ENCODE measurements at regions not wholly inside any gene's neighbourhood (a gene's known extent, or its start where the extent isn't known, plus 50 kb on each side); places are given as distances from the start of the nearest gene placed in this dataset.
"Not testable (repeated sequence)": the region's sequence is repeated elsewhere in the genome, so short reads cannot be mapped to it uniquely, and the experiment has no call there.

DNA sequence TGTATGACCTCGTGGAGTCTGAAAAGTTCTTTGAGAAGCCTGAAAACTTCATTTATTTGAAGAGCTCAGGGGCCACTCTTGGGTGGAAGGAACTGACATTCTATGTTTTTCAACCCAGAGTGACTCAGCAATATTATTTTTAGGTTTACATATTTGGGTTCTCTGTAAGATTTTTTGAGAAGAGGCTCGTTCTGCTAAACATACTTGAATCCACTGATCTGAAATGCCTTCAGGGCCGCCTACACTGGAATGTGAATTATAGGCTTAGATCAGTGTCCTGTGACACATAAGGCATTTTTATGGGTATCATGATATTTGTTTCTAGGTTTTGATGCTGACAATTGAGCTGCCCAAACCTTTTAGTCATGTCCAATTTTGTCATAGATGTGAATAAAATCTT lies 86.2 kb downstream of the PSAT1 start:
- DNase-seq, result no peak

DNA sequence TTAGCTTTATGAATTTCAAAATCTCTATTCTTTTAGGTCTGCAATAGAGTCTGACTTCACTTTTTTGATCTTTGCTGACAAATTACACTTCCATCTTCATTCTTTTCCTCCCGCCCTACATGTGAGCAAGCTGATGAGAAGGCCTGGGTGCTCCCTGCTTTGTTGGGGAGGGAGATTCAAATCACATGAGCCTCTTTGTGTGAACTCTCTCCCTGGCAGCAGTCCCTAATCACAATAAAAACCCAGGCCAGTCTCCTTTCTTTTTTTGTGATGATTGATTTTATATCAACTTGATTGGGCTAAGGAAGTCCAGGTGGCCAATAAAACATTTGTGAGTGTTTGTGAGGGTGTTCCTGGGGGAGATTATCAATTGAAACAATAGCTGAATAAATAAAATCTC lies 89.4 kb downstream of the PSAT1 start:
- DNase-seq, result no peak

DNA sequence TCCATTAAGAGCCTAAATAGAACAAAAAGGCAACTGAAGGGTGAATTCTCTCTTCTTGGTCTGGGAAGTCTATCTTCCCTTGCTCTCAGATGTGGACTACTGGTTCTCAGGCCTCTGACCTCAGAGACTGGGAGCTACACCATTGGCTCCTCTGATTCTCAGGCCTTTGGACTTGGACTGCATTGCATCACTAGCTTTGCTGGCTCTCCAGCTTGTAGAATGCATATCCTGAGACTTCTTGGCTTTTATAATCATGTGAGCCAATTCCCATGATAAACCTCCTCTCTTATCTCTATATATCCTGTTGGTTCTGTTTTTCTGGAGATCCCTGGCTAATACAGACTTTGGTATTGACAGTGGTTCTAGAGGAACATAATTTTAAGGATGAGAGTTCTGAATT lies 89.8 kb downstream of the PSAT1 start:
- no peak for DNase-seq

DNA sequence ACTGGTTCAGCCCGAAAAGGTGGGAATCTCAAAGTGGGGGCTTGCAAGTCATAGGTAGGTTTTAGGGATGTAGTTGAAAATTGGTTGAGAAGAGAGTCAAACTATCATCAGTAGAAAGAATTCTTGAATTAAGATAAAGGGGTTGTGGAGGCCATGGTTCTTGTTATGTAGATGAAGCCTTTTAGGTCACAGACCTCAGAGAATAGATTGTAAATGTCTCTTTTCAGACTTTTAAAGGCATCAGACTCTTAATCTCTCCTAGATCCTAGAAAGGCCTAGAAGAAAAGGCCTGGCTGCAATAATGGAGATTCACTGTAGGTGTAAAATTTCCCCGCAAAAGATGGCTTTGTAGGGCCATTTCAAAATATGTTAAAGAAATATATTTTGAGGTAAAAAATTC lies 96.4 kb downstream of the PSAT1 start:
- no peak for DNase-seq

DNA sequence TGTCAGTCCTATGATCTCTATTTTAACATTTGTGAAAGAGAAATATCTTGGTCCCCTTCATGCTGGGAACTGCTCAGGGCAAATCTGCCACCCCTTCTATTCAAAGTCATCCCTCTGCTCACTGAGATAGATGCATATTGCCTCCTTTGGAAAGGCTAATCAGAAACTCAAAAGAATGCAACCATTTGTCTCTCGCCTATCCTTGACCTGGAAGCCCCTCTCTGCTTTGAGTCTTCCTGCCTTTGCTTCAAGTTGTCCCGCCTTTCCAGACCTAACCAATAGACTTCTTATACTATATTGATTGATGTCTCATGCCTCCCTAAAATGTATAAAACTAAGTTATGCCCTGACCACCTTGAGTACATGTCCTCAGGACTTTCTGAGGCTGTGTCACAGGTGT lies 97.0 kb downstream of the PSAT1 start:
- no peak for DNase-seq

DNA sequence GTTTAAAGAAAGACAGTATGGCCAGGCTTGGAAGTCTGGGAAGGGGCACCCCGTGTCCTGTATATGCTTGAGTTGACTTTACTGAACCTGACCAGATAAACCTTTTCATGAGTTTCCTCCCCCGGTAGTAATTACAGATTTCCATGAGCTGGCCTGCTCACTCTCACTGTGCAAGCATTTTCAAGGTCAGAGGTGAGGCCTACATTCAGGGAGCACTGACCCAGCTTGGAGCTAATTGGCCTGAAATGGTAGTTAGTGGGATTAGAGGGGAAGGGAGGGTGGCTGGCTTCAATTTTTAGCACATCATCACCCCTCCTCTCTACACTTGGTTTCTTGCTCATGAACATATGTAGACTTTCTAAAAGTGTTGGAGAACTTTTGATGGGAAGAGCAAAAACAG lies 99.2 kb downstream of the PSAT1 start:
- DNase-seq, result no peak

DNA sequence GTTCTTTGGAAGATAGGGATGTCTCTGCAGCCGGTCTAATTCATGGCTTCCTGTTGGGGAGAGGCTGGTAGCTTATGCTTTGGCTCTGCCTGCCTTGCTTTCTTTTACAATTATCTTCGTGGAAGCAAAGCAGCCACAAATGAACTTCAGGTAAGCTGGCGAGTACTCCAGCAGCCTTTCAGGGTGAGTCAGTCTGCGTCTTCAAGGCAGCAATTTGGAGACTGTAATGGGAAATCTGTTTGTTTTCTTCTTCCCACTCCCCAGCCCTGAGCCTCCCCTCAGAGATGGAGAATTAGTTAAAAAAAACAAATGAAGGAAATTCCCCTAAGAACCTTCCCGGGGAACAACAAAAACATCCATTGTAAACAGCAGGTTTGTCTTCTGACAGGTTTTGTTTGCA lies 100.1 kb downstream of the PSAT1 start:
- DNase-seq, result no peak

DNA sequence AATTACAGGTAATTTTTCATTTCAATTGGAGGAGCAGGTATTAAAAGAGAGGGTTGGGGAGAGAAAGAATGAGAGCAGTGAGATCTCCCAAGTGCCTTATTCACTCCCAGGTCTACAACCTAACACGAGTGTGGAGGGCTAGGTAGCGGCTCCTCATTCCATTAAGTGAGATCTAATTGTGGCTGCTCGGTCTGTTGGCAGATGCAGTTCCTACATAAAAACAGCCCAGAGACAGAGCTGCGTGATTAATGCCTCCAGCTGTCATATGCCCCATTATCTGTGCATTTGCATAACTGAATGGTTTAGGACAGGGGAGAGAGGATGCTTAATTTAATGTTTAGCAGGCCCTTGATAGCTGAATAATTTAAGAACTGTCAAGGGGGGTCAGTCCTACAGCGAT lies 100.5 kb downstream of the PSAT1 start:
- DNase-seq, result no peak

DNA sequence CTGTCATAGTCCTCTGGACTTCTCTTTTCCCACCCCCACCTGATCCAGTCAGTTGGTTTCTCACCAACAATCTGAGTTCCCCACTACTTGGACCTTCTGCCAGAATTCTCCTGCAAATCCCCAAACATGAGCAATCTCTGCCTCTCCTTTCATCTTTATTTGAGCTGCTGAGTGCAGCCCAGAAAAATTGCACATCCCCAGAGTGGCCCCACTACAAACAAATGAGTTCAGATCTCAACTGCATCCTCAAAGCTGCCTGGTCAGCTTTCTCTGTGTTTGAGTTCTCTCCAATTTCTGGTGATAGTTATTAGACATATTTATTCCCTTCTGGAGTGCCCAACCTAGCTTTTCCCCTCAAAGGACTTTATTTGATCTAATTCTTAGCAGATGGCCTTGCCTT lies 102.2 kb downstream of the PSAT1 start:
- no peak for DNase-seq

DNA sequence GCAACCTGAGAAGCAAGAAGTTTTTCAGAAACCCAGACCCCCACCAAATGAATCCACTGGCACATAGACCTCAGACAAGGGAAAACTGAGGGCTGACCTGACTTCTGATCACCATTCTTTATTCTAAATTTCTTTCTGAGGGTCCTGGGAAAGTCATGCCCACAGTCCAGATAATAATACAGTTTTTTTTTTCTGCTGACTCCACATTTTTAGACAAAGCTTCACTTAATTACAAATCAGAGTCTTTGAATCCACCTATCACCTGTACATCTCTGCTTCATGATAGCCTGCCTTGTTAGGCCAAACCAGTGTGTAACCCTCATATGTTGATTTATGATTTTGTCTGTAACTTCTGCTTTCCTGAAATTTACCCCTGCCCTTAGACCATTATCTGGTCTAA lies 103.6 kb downstream of the PSAT1 start:
- no peak for DNase-seq

DNA sequence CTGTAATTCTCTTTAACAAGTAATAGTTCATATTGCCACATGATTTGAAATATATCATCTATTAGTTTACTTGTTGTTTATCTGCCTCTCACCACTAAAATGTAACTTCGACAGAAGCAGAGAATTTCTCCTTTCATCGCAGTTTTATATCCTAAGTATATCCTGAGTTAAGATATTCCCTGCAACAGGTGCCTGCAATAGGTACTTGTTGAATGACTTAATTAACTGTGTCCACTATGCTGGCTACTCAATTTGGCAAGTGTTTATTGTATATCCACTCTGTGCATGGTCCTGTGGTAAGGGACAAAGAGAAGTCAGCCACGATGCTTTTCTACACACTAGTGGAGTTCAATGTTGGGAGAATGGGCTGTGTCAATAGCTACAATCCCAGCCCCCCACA lies 108.5 kb downstream of the PSAT1 start:
- no peak for DNase-seq

DNA sequence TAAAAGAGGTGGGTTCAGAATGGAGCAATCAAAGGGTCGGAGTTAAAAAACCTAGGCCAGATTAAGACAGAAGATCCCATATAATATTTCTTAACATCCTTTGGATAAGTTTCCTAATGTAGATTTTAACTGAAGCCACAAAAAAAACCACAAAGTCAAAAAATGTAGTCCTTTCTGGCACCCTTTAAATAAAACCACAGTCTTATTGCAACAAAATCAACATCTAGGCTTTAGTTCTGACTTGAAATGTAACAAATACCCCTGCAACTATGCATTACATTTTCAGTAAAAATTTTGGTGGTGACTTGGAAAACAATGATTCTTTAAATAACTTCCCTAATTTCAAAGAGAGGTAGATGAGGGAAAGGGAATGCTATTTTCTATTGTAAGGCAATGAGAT lies 109.2 kb downstream of the PSAT1 start:
- DNase-seq, result no peak

DNA sequence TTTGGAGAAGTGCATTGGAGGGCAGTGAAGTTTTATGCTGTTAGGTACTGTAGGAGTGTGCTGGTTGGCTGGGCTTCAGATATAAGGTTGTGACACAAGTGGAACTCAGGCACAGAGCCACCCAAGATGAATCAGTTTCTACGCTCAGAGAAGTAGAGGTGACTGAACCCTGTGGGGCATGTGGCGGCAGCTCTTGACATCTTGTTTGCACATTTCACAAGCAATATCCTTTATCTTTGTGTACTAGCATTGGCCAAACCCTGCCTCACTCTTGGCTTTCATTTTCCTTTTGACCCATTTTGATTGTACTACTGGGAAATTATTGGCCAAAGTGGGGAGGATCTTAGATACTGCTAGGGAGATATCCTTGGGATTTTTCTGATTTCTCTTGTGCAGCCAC lies 110.0 kb downstream of the PSAT1 start:
- no peak for DNase-seq

DNA sequence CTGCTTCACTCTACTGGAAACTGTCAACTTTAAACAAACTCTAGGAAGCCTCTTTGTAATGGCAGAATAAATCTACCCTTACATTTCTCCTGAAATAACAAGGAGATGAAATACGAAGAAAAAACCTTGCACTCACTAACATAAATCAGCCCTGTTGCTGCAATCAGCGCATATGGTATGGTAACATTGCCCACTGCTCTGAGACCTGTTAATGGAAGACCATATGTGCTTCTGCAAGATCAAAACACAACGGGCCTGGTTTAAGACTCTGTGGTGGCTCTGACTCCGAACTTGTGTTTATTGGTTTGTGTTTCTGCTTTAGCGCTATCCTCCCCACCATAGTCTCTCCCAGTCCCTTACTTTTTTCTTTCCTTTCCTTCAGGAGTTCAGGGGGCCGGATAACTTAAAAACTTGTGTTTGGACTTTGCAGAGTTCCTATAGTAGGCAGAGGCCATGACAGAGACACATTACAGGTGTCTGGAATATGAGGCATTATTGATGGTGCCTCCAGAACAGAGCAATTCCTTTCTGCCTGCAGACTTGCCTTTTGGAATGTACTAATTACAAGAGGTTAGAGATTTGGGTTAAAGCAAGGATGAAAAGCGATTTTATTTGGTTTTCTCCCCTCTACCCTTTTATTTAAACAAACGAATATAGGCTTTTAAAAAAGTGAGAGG lies 110.8 kb downstream of the PSAT1 start:
- no peak for DNase-seq

DNA sequence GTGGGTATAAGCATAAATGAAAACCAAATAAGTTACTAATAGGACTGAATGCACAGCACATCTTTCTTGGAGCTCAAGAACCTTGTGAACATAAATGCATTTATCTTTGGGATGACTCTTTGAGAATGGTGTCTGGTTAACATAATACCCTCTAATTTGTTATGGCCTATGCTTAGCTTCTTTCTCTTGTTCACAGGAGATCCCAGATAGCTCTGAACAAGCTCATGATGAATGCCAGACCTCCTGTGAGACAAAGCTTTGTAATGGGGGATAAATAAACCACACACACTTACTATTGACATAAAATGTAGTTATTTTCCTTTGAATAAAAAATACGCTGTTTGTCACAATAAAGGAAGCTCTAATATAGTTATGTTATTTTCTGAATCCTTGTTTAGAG lies 111.5 kb downstream of the PSAT1 start:
- no peak for DNase-seq

DNA sequence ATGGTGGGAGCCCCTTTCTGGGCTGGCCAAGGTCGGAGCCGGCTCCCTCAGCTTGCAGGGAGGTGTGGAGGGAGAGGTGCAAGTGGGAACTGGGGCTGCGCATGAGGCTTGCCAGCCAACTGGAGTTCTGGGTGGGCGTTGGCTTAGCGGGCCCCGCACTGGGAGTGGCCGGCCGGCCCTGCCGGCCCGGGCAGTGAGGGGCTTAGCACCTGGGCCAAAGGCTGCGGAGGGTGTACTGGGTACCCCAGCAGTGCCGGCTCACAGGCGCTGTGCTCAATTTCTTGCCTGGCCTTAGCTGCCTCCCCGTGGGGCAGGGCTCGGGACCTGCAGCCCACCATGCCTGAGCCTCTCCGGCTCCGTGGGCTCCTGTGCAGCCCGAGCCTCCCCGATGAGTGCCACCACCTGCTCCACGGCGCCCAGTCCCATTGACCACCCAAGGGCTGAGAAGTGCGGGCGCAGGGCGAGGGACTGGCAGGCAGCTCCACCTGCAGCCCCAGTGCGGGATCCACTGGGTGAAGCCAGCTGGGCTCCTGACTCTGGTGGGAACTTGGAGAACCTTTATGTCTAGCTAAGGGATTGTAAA lies 113.1 kb downstream of the PSAT1 start:
- DNase-seq, result not testable (repeated sequence)

DNA sequence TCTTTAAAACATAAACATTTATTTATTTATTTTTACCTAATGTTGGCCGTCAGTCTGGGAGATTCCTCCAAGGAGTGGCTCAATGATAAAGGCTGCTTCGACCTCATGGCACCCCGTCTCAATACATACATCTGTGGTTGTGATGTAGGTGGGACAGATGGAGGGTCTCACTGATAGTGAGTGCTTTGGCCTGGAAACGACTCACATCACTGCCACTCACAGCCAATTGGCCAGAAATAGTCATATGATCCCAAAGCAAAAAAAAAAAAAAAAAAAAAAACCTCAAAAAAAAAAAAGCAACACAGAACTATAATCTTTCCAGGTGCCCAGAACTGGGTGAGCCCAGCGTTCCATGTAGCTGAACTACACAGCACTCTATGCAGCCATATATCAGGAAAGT lies 125.4 kb downstream of the PSAT1 start:
- no peak for DNase-seq

DNA sequence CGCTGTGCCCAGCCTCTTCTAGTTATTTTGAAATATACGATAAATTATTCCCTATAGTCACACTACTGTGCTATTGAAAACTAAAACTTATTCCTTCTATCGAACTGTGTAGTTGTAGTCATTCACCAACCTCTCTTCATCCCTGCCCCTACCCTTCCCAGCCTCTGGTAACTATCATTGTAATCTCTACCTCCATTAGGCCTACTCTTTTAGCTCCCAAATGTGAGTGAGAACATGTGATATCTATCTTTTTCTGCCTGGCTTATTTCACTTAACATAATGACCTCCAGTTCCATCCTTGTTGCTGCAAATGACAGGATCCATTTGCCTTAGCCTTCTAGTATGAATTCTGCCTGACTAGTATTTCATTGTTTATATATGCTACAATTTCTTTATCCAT lies 127.4 kb downstream of the PSAT1 start:
- DNase-seq, result no peak

DNA sequence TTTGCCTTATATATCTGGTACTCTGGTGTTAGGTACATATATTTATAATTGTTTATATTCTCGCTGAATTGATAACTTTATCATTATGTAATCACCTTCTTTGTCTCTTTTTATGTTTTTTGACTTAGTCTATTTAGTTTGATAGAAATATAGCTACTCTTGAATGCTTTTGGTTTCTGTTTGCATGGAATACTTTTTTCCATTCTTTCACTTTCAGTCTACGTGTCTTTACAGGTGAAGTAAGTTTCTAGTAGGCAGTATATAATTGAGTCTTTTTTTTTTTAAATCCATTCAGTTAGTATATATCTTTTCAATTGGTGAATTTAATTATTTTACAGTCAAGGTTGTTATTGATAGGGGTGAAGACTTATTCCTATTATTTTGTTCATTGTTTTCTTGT lies 131.7 kb downstream of the PSAT1 start:
- no peak for DNase-seq

DNA sequence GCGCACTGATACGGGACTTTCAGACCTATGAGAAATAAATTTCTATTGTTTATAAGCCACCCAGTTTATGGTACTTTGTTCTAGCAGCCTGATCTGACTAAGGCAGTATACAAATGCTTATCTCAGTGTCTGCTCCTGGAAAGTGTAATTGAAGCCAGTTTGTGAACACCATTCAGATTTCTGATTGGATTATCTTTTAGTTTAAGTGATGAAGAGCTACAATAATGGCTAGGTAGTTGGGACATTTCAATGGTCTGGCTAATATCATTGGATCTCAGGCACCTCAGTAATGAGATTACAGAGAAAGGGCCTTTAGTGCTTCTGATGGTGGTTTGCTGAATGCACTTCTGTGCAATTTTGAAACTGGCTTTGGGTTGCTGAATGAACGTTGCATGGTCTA lies 133.5 kb downstream of the PSAT1 start:
- no peak for DNase-seq

DNA sequence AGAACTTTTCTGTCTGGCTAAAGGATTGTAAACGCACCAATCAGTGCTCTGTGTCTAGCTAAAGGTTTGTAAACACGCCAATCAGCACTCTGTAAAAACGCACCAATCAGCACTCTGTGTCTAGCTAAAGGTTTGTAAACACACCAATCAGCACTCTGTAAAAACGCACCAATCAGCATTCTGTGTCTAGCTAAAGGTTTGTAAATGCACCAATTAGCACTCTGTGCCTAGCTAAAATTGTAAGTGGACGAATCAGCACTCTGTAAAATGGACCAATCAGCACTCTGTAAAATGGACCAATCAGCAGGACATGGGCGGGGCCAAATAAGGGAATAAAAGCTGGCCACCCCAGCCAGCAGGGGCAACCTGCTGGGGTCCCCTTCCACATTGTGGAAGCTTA lies 134.1 kb downstream of the PSAT1 start:
- DNase-seq, result not testable (repeated sequence)

DNA sequence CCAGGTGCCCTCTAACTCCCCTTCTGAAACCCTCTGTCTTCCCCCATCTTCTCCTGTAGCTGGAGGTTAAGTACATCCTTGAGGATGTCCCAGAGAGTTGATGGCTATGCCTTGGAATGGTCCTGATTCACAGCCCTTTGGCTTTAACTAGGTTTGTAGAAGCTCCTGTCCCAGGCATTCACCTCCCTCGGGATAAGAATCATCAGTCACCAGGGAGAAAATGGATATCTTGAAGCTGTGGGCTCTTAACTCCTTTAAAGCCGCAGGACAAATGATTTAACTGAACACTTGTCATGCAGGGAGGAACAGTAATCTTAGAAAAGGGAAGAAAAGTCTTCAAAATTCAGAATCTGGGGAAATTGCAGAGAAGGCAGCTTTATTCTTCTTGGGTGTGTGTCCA lies 139.9 kb downstream of the PSAT1 start:
- DNase-seq, result no peak

DNA sequence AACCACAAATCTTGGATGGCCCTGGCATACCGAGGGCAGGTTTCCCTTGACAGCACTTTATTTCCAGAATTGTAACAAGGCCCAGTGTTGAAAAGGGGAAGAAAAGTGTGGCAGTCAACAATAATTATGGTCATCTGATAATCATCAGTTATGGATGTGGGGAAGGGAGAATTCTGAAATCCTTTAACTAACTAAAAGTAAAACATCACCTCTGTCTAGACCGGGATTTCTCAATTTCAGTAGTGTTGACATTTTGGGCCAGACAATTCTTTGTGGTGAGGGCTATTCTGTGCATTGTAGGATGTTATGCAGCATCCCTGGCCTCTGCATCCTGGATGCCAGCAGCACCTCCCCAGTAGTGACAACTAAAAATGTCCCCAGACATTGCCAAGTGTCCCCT lies 140.4 kb downstream of the PSAT1 start:
- DNase-seq, result no peak

DNA sequence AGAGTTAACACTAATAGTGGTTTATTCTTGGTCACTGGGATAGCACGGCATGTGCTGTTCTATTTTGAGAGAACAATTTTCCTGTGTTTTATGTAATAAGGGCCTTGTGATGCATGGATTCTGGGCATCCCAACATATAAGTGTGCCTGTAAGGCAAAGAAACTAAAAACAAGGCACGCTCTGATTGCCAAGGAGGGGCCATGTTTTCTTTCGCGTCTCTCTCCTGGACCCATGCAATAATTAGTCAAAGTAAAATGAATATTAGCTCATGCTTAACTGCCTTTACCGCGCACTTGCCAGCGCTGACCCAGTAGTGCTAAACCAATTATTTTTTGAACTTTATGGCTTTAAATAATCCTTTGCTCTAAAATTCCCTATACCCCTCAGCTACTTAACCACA lies 140.9 kb downstream of the PSAT1 start:
- DNase-seq, result no peak

DNA sequence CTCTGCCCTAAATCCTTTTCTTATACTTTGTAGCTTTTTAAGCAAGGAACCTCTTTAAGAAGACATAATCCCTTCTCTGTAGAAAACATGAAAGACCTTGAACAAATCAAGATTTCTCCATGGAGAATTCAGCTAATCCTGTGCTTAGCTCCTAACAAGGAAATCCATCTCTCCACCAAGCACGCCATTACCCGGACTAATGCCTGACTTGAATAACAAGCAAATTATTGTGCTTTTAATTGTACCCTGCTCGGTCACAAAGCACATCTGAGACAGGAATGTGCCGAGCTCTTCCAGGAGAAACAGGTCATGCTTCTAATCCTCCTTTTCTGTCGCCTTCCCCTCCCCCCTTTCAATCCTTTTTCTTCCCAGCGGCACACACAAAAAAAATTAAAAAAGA lies 141.3 kb downstream of the PSAT1 start:
- no peak for DNase-seq

DNA sequence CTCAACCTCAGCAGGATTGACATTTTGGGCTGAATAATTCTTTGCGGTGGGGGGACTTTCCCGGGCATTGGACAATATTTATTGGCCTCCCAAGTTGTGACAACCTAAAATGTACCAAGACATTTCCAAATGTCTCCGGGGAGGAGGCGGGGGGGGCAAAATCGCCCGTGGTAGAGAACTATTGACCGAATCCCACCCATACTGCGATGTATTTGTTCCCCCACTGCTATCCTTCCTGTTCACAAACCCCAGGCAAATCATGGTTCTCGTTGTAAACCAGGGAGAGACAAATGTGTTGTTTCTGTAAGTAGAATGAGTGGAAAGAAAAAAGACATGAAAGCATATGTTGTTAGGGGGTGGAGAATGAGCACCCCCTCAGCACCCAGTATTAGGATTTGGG lies 141.9 kb downstream of the PSAT1 start:
- DNase-seq, result no peak
